NCI-H187 (cell line): ENCODE measurements at regions not wholly inside any gene's neighbourhood (a gene's known extent, or its start where the extent isn't known, plus 50 kb on each side); places are given as distances from the start of the nearest gene placed in this dataset.
"Not testable (repeated sequence)": the region's sequence is repeated elsewhere in the genome, so short reads cannot be mapped to it uniquely, and the experiment has no call there.

Experiments used
- DNase-seq, 2 experiments: peaks; one replicate each; lab custom pipeline; 2025; lab: John Stamatoyannopoulos, UW

DNA sequence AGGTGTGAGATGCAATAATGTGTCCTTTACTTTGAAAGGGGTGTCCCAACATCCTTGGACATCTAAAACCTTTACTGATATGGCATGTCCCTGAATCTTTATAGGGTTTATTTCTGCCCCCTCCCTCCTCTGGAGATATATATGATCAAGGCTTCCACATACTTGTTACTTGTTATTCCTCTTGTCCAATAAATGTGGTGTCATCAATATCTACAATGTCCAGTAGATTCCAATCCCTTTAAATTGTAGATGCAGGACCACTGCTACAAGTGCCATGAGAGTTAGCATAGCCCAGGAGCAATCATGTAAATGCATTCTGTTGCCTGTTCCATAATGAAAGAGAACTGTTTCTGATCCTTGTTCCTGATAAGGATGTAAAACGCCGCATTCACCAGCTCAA is 479.7 kb upstream of the MEIS1 start:
- no peak for DNase-seq

DNA sequence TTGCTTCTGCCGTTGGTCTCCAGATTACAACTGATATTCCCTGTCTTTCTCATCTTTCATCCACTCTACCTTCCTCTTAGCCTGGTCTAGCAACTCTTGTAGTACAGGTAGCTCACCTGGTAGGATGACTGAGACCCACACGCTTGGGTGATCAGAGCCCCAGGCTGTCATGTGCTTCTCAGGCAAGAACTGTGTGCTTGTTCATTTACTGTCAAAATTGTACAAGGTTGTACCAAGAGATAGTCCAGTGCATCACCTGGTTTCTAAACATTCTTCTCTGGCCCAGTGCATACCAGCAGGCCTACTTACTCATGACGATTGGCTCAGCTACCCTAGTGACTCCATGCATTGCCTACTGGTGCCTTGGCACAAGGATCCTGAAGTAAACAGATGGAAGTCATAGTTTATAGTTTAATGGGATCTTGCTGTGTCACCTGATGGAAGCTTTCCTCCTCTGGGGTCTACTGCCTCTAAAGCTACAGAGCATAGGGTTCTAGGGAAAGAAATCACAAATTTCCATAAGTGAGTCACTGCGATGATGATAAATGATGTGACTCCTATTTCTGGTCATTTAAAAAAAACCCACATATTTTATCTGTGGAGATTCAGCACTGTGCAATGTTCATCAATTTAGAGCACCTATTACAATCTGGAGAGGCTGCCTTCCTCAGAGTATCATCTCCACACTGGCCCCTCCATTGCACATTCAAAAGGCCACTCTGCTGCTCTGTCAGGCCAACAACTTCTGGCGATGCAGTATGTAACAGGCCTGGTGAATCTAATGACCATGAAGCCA is 481.8 kb upstream of the MEIS1 start:
- no peak for DNase-seq

GRCh38 chr2:65944213-65944612 is 490.7 kb upstream of the MEIS1 start:
- DNase-seq: no peak

DNA sequence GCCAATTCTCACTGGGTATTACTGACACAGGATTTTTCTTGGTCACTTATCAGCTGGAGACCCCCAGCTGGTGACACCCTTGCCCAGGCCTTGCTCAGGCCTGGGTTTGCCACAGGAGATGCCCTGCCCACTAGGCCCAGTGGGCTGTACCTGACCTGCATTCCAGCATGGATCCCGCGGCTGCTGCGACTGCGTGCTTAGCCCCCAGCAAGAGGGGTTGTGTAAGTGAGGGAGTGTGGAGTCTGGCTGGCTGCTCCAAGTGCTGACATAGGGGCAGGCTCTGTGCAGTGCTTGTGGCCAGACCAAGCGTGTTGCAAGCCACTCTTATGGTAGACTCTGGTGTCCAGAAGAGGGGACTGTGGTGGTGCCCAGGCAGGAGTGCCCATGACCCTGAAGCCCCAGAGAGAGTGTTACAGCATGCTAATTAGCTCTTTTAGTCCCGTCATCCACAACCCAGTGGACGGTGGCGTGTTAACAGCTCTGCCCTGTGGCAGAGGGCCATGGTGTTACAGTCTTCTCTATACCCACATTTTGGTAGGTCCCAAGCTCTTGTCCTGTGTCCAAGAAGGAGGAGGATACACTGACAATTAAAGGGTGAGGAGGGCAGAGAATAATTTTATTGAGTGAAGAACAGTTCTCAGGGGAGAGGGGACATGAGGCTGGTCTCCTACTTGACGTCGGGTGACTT is 491.7 kb upstream of the MEIS1 start:
- no peak for DNase-seq

GRCh38 chr2:65940856-65941255 is 494.1 kb upstream of the MEIS1 start:
- DNase-seq: no peak

- DNase-seq: peak; percentile 29 to 37
These were observed 495.2 kb upstream of the MEIS1 start for GRCh38 chr2:65939687-65940086.

- DNase-seq: no peak
These were observed 497.4 kb upstream of the MEIS1 start for GRCh38 chr2:65937379-65938160.

- DNase-seq: no peak
These were observed 499.8 kb upstream of the MEIS1 start for GRCh38 chr2:65934992-65935629.

GRCh38 chr2:65932571-65932970 is 500.2 kb upstream of the SPRED2 start:
- DNase-seq: no peak

GRCh38 chr2:65931056-65931455 is 498.7 kb upstream of the SPRED2 start:
- no peak for DNase-seq

- DNase-seq: no peak
These were observed 497.9 kb upstream of the SPRED2 start for GRCh38 chr2:65930259-65930658.

GRCh38 chr2:65929664-65930063 is 497.3 kb upstream of the SPRED2 start:
- not testable (repeated sequence) for DNase-seq

- no peak for DNase-seq
These were observed 490.4 kb upstream of the SPRED2 start for GRCh38 chr2:65922794-65923193.

GRCh38 chr2:65922030-65922429 is 489.6 kb upstream of the SPRED2 start:
- DNase-seq: no peak

GRCh38 chr2:65921116-65921515 is 488.7 kb upstream of the SPRED2 start:
- DNase-seq: no peak

DNA sequence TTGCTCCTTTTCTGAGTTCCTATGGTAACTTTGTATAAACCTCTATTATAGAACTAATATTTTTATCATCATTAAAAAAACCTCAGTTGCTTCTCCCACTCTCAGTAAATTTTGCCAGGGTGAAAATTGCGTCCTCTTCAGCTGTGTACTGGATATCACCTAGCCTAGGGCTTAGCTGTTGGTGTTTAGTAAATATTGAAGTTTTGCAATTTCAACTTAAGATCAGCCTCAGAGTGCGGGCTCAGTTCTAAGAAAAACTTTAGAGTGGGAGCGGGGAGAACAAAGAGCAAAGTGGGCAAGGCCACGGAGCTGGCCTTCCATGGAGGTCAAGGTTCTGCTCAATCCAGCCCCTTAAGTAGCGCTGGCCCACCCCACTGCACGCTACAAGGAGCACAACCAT is 488.3 kb upstream of the SPRED2 start:
- no peak for DNase-seq

DNA sequence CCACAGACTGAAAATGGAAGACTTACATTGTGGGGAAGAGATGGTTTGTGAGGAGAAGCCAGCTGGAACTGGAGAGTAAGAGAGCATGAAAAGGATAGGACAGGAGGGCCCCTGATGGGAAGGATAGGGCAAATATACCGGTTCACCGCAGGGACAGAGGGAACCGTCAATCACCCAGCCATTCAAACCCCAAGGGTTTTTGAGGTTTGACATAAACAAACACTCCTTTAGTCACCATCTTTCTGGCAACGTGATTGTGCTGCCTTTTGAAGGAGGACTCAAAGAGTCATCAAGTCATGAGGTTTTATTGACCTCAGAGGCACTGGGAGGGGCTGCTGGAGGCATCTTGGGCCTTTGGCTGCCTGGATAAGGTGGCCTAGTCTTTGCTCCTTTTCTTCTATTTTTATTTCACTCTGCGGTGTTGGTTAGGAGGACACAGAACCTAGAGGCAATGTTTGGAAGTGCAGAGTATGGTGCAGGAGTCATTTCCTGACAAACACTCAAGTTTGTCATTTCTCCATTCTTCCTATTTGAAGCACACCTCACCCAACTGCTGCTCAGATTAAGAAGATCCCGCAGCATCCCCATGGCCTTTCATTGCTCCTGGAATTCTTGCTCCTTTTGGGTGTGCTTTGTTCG is 487.3 kb upstream of the SPRED2 start:
- peak; percentile 93 to 94 for DNase-seq

DNA sequence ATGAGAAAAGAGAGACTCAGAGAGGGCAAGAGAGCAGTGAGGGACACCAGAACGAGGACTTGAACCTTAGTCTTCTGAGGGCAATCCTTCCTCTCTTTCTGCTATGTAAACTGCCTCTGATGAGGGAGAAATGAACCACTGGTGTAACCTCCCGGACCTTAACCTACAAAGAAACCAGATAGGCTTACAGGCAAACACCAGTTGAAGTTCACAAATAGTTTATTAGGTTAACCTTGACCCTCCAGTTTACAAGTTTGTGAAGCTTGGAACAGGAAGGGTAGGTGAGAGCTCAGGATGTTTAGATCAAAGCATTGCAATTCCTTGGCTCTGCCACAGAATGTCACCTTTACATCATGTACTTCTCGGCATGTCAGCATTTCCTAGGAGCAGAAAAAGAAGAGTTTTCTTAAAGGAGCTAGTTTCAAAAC is 486.4 kb upstream of the SPRED2 start:
- DNase-seq: peak in 1 of 2 experiments; percentile 44

GRCh38 chr2:65917986-65918385 is 485.6 kb upstream of the SPRED2 start:
- no peak for DNase-seq

DNA sequence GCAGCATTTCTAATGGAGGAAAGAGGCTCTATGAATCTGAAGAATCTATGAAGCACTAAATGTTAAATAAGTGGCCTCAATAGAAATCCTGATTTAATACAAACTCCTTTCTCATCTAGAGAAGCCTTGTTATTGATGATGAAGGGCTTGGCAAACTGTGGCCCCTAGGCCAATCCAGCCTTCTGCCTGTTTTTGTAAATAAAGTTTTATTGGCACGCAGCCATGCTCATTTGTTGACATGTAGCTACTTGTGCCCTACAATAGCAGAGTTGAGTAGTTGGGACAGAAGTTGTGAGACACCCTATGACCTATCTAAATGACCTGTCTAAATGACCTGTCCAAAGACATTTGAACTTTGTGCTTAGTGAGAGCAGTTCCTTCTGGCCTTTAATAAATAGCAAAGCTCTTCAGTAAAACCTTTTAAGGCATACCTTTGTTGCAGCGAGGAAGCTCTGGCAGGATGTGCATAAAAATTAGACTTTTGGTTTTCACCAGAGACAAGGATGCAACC is 484.4 kb upstream of the SPRED2 start:
- no peak for DNase-seq

GRCh38 chr2:65916177-65916576 is 483.8 kb upstream of the SPRED2 start:
- DNase-seq: no peak

DNA sequence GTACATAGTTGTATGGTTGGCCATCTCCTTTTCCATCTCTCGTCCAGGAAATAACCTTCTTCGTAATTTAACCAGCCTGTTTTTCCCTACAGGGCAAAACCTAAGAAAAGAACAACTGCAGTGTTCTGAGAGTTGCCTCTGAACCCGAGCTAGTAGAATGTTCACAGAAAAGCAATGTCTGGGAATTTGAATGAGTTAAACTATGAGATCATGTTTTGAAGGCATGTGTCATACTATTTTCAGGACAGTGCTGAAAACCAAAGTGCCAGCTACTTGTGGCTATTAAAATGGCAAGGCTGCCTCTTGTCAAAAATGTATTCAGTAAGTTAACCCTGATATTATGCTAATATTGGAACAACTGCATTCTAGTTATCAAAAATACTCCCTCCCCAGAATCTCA is 482.9 kb upstream of the SPRED2 start:
- DNase-seq: no peak
